ENCODE measurements at regions not wholly inside any gene's neighbourhood (a gene's known extent, or its start where the extent isn't known, plus 50 kb on each side); places are given as distances from the start of the nearest gene placed in this dataset.

DNA sequence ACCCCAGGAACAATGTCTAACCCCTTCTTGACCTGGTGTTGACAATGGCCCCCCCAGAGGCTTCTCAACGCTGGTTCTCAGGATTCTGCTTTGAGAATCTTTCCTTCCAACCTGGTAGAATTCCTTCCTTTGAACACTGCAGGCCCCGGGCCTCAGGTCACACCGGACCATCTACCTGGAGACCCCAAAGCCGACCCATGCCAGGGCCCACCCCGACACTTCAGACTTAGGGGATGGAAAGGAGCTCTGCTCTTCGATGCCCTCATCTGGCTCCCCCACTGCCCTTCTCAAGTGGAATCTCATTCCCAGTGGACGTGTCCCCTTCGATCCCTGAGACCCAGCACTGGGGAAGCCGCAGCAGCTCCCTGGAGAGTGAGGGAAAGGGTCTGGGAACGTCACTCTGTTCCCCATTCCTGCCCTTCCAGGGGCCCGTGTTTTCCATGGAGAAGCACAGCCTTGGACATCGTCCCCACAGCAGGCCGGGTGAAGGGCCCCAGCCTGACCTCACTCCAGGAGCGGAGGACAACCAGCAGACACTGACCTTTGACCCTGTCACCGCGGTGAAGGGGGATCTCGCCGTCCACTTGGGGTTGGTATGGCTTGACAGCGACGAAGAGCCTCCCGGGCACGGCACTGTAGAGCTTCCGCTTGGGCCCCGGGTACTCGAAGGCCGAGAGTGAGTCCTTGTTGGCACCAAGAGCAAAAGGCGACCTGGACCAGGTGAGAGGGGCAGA, 408.3 kb downstream of the CTTN start:
- no peak for TF ChIP-seq POLR2A (IDR thresholded peaks at IDR 0.05)
- TF ChIP-seq CTCF (IDR thresholded peaks at IDR 0.05) = no peak
